Gastrocnemius medialis (tissue), 4 donors: ENCODE measurements at regions not wholly inside any gene's neighbourhood (a gene's known extent, or its start where the extent isn't known, plus 50 kb on each side); places are given as distances from the start of the nearest gene placed in this dataset.

Experiments
- ATAC-seq, 2 donors: fragments of 150-250 bp; one replicate each; pipeline ENCODE4 v1.9.1; 2016
- DNase-seq, 2 donors: peaks; one replicate each; pipeline ENCODE4 v3.0.0-alpha.2; 2019
- H3K27ac ChIP-seq, 4 donors: fragments of 200-600 bp; sonication (generic); 1 replicate in 1 of 4; 2 replicates in 3 of 4; pipeline ENCODE4 v1.5.1; 2016 to 2018; ENCODE audit warnings: mild to moderate bottlenecking in 2 of 4, moderate library complexity in 1 of 4
- H3K27me3 ChIP-seq, 3 donors: fragments of 200-600 bp; sonication (generic) in 2 of 3; 1 replicate in 1 of 3; 2 replicates in 2 of 3; pipeline versions ENCODE4 v1.5.1 to v1.6.0; 2016 to 2019; ENCODE audit warnings: mild to moderate bottlenecking in 1 of 3, moderate library complexity in 1 of 3
- H3K36me3 ChIP-seq, 2 donors: fragments of 200-600 bp; sonication (generic) in 1 of 2; one replicate each; pipeline ENCODE4 v1.5.1; 2017 to 2018
- H3K4me1 ChIP-seq, 2 donors: fragments of 200-600 bp; sonication (generic) in 1 of 2; one replicate each; pipeline ENCODE4 v1.5.1; 2016 to 2017; ENCODE audit warnings: mild to moderate bottlenecking in 2 of 2
- H3K4me3 ChIP-seq, 4 donors: fragments of 200-600 bp; sonication (generic) in 3 of 4; 1 replicate in 1 of 4; 2 replicates in 3 of 4; pipeline ENCODE4 v1.5.1; 2016 to 2019; ENCODE audit warnings: mild to moderate bottlenecking in 2 of 4
- H3K9me3 ChIP-seq, 3 donors: fragments of 200-600 bp; sonication (generic) in 2 of 3; 1 replicate in 1 of 3; 2 replicates in 2 of 3; pipeline ENCODE4 v1.5.1; 2016 to 2019
- POLR2A ChIP-seq, 2 donors: fragments of 450-650 bp; IDR thresholded peaks; one replicate each; pipeline ENCODE4 v1.6.1; 2017; ENCODE audit warnings: antibody characterized with exemption in 2 of 2, mild to moderate bottlenecking in 2 of 2, moderate library complexity in 2 of 2
- in situ Hi-C, 4 donors: fragments of 200-750 bp; cut with MboI; loops; one replicate each; pipeline versions ENCODE4 v1.15.0 to v1.8.0; 2017; ENCODE audit warnings: low sequenced_read_pairs in 4 of 4
- intact Hi-C: fragments of 100-400 bp; cut with DNase I; formaldehyde crosslinking; loops from one replicate; pipeline ENCODE4 v1.15.1; 2023; ENCODE audit warnings: low total_unique reads
- TF ChIP-seq, protein P1 (sequence below), 5 experiments: fragments of 450-650 bp in 3 of 5; fragments of 200-600 bp in 2 of 5; sonication (generic) in 2 of 5; IDR thresholded peaks in 4 of 5; conservative IDR thresholded peaks in 1 of 5; 1 replicate in 4 of 5; 2 replicates in 1 of 5; pipeline ENCODE4 v1.5.1; 2016 to 2019; ENCODE audit warnings: antibody characterized with exemption in 5 of 5, mild to moderate bottlenecking in 3 of 5, moderate library complexity in 3 of 5

- no peak for TF ChIP-seq POLR2A (IDR thresholded peaks at IDR 0.05)
- TF ChIP-seq, protein P1, sequence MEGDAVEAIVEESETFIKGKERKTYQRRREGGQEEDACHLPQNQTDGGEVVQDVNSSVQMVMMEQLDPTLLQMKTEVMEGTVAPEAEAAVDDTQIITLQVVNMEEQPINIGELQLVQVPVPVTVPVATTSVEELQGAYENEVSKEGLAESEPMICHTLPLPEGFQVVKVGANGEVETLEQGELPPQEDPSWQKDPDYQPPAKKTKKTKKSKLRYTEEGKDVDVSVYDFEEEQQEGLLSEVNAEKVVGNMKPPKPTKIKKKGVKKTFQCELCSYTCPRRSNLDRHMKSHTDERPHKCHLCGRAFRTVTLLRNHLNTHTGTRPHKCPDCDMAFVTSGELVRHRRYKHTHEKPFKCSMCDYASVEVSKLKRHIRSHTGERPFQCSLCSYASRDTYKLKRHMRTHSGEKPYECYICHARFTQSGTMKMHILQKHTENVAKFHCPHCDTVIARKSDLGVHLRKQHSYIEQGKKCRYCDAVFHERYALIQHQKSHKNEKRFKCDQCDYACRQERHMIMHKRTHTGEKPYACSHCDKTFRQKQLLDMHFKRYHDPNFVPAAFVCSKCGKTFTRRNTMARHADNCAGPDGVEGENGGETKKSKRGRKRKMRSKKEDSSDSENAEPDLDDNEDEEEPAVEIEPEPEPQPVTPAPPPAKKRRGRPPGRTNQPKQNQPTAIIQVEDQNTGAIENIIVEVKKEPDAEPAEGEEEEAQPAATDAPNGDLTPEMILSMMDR (IDR thresholded peaks at IDR 0.05 in 4 of 5, conservative IDR thresholded peaks at IDR 0.05 in 1 of 5) = no peak
- H3K27me3 ChIP-seq = no peaks in the 10 kb centered on the region
- H3K4me1 ChIP-seq = peaks cover 6 to 16% of the 10 kb centered on the region in 2 donors
- in situ Hi-C loops = no loop called here
- no peaks in the 10 kb centered on the region for H3K36me3 ChIP-seq
- H3K27ac ChIP-seq = no peak overlapping the region
- DNase-seq = no peak
- intact Hi-C loops = no loop called here
- no peak overlapping the region for H3K4me3 ChIP-seq
- no peak for ATAC-seq
- H3K9me3 ChIP-seq = no peaks in the 10 kb centered on the region
Observed at GRCh38 chr13:33448889-33449288, 163.3 kb upstream of the STARD13 start.

- Histone ChIP-seq H3K4me3 (no peak overlapping the region), H3K4me1 (peaks cover 6 to 20% of the 10 kb centered on the region in 2 donors), H3K36me3 (no peaks in the 10 kb centered on the region), H3K9me3 (no peaks in the 10 kb centered on the region), H3K27me3 (no peaks in the 10 kb centered on the region), H3K27ac (no peak overlapping the region)
- intact Hi-C loops (no loop called here), in situ Hi-C loops (no loop called here)
- DNase-seq (no peak), ATAC-seq (no peak)
- no peak for TF ChIP-seq POLR2A (IDR thresholded peaks at IDR 0.05)
- TF ChIP-seq, protein P1 (IDR thresholded peaks at IDR 0.05 in 4 of 5, conservative IDR thresholded peaks at IDR 0.05 in 1 of 5) = no peak
Observed at GRCh38 chr13:33450956-33451709, 165.6 kb upstream of the STARD13 start.

GRCh38 chr13:33452873-33453517 is 167.4 kb upstream of the STARD13 start:
- DNase-seq = no peak
- ATAC-seq = peak in 1 of 2 donors; percentile 69
- intact Hi-C loops = no loop called here
- Histone ChIP-seq H3K4me3 (no peak overlapping the region), H3K27ac (peak overlapping the region in 1 of 4 donors; percentile 35), H3K36me3 (no peaks in the 10 kb centered on the region), H3K9me3 (no peaks in the 10 kb centered on the region), H3K27me3 (no peaks in the 10 kb centered on the region), H3K4me1 (peaks cover 6 to 20% of the 10 kb centered on the region in 2 donors)
- in situ Hi-C loops = no loop called here
- no peak for TF ChIP-seq POLR2A (IDR thresholded peaks at IDR 0.05)
- TF ChIP-seq, protein P1 (IDR thresholded peaks at IDR 0.05 in 4 of 5, conservative IDR thresholded peaks at IDR 0.05 in 1 of 5) = no peak

DNA sequence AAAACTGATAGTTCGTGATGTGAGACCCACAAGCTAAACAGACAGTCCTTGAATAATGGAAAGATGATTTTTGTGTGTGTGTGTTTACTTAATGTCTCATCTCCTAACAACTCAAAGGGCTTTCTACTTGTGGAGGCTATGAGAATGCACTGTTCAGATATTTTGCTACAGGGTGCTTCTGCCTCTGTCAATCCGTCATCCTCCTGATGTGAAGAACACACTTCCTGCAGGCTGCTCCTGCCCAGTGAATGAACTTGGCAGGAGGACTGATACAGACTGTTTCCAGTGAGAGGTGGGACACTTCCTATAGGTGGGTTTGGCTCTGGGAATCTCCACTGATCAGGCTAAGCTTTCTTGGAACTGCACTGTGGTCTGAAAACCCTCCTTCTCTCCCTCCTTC is 168.4 kb upstream of the STARD13 start:
- ATAC-seq (no peak), DNase-seq (no peak)
- H3K4me1 ChIP-seq = peaks cover 6 to 20% of the 10 kb centered on the region in 2 donors
- H3K9me3 ChIP-seq = no peaks in the 10 kb centered on the region
- no peaks in the 10 kb centered on the region for H3K27me3 ChIP-seq
- intact Hi-C loops (no loop called here), in situ Hi-C loops (no loop called here)
- H3K36me3 ChIP-seq = no peaks in the 10 kb centered on the region
- TF ChIP-seq, protein P1 (IDR thresholded peaks at IDR 0.05 in 4 of 5, conservative IDR thresholded peaks at IDR 0.05 in 1 of 5) = no peak
- no peak for TF ChIP-seq POLR2A (IDR thresholded peaks at IDR 0.05)
- no peak overlapping the region for H3K4me3 ChIP-seq
- H3K27ac ChIP-seq = peak overlapping the region in 1 of 4 donors; percentile 30
